PC-3 (cell line): ENCODE measurements at regions not wholly inside any gene's neighbourhood (a gene's known extent, or its start where the extent isn't known, plus 50 kb on each side); places are given as distances from the start of the nearest gene placed in this dataset.

Experiments
- ATAC-seq: fragments of 200-7000 bp; cut with Tn5 transposase; 2 replicates; pipeline ENCODE4 v1.9.1; 2020; ENCODE audit warnings: mild to moderate bottlenecking, moderate library complexity
- BruUV-seq: library from RNA; stranded (reverse); fragments of 400-500 nt; replicated peaks from 2 replicates; lab custom pipeline; 2021; lab: Mats Ljungman, UMichigan
- CTCF ChIA-PET: fragments of 300-600 bp; sonication (Branson Sonifier 250); formaldehyde crosslinking; loops from one replicate; lab custom pipeline; 2022; ENCODE audit warnings: antibody characterized with exemption; lab: Charles Lee
- POLR2A ChIA-PET: fragments of 300-600 bp; sonication (Branson Sonifier 250); formaldehyde crosslinking; loops from one replicate; lab custom pipeline; 2022; ENCODE audit warnings: antibody characterized with exemption; ENCODE audit not compliant: unreplicated experiment; lab: Charles Lee
- DNase-seq: peaks from one replicate; pipeline ENCODE4 v3.0.0-alpha.2; 2015
- H2AFZ ChIP-seq: fragments of 300-600 bp; sonication (generic); 2 replicates; pipeline ENCODE4 v1.6.0; 2016; ENCODE audit warnings: antibody characterized with exemption, low read length
- H3F3A ChIP-seq: fragments of 300-600 bp; sonication (generic); one replicate; pipeline ENCODE4 v1.6.0; 2017; ENCODE audit warnings: antibody characterized with exemption, low read length, control low read depth, mild to moderate bottlenecking; ENCODE audit not compliant: unreplicated experiment
- H3K27ac ChIP-seq: fragments of 300-600 bp; sonication (generic); 2 replicates; pipeline ENCODE4 v1.5.1; 2016; ENCODE audit warnings: mild to moderate bottlenecking, low read length
- H3K27me3 ChIP-seq: fragments of 300-600 bp; sonication (generic); 2 replicates; pipeline ENCODE4 v1.6.1; 2016; ENCODE audit warnings: low read length, mixed read lengths
- H3K36me3 ChIP-seq: fragments of 300-600 bp; sonication (generic); 2 replicates; pipeline ENCODE4 v1.6.1; 2016; ENCODE audit warnings: low read depth, mixed run types, low read length, mixed read lengths
- H3K4me1 ChIP-seq: fragments of 300-600 bp; sonication (generic); 2 replicates; pipeline ENCODE4 v1.5.1; 2016; ENCODE audit warnings: low read length; ENCODE audit not compliant: insufficient read depth
- H3K4me2 ChIP-seq: fragments of 300-600 bp; sonication (generic); 2 replicates; pipeline ENCODE4 v1.6.0; 2016; ENCODE audit warnings: low read length
- H3K4me3 ChIP-seq: fragments of 300-600 bp; sonication (generic); 2 replicates; pipeline ENCODE4 v1.5.1; 2016; ENCODE audit warnings: mild to moderate bottlenecking, low read length, mixed read lengths
- H3K79me2 ChIP-seq: fragments of 300-600 bp; sonication (generic); 2 replicates; pipeline ENCODE4 v1.6.1; 2017; ENCODE audit warnings: low read length, mixed read lengths
- H3K9ac ChIP-seq: fragments of 300-600 bp; sonication (generic); 2 replicates; pipeline ENCODE4 v1.6.0; 2016; ENCODE audit warnings: mild to moderate bottlenecking, low read length
- H3K9me2 ChIP-seq: fragments of 300-600 bp; sonication (generic); replicated peaks from 2 replicates; pipeline ENCODE4 v1.6.1; 2016; ENCODE audit warnings: mixed run types, low read length, mixed read lengths
- H3K9me3 ChIP-seq: fragments of 300-600 bp; sonication (generic); 2 replicates; pipeline ENCODE4 v1.6.1; 2016; ENCODE audit warnings: low read length, mixed read lengths
- H4K20me1 ChIP-seq: fragments of 300-600 bp; sonication (generic); 2 replicates; pipeline ENCODE4 v1.6.1; 2016; ENCODE audit warnings: low read length, mixed read lengths
- EZH2 ChIP-seq: fragments of 300-600 bp; sonication (generic); IDR thresholded peaks from one replicate; pipeline ENCODE4 v1.6.1; 2017; ENCODE audit warnings: antibody characterized with exemption, mild to moderate bottlenecking, low read length; ENCODE audit not compliant: unreplicated experiment
- EZH2phosphoT487 ChIP-seq: fragments of 300-600 bp; sonication (generic); IDR thresholded peaks from 2 replicates; pipeline ENCODE4 v1.6.1; 2018; ENCODE audit warnings: mild to moderate bottlenecking, antibody characterized with exemption, low read length, borderline replicate concordance
- intact Hi-C: fragments of 100-400 bp; cut with micrococcal nuclease; formaldehyde crosslinking; loops from 2 replicates; pipeline ENCODE4 v1.9.0; 2023
- TF ChIP-seq, protein P1 (sequence below): fragments of 300-600 bp; sonication (generic); conservative IDR thresholded peaks from 2 replicates; pipeline ENCODE4 v1.5.1; 2017; ENCODE audit warnings: antibody characterized with exemption, low read depth, mild to moderate bottlenecking, low read length

DNA sequence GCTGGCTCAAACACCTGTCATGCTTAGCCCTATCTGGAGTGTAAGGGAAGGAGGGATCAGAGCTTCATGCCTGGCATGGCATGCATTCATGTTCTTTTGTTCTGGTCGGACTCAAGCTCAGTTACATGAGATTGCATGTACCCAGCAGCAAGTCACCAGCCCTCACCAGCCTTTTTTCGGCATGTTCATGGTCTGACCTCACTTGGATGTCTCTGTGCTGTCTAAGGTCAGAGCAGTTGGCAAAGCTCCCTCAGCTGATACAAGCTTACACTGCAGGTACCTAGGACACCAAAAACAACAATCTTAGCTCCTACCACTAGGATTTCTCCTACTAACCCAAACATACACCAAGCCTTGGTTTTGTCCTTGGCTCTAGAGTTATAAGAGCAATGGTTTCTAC lies 152.6 kb downstream of the BARX2 start:
- ChIA-PET POLR2A (no interaction called here), CTCF (no interaction called here)
- no peaks in the 10 kb centered on the region for H3K79me2 ChIP-seq
- H3K9me3 ChIP-seq: 0 out of 2 replicates have a peak, but pooled peaks cover 1% of the 10 kb centered on the region
- no TSS peak for BruUV-seq
- no peak overlapping the region for H3K9ac ChIP-seq
- DNase-seq: no peak
- no peaks in the 10 kb centered on the region for H3K4me1 ChIP-seq
- TF ChIP-seq, protein P1, sequence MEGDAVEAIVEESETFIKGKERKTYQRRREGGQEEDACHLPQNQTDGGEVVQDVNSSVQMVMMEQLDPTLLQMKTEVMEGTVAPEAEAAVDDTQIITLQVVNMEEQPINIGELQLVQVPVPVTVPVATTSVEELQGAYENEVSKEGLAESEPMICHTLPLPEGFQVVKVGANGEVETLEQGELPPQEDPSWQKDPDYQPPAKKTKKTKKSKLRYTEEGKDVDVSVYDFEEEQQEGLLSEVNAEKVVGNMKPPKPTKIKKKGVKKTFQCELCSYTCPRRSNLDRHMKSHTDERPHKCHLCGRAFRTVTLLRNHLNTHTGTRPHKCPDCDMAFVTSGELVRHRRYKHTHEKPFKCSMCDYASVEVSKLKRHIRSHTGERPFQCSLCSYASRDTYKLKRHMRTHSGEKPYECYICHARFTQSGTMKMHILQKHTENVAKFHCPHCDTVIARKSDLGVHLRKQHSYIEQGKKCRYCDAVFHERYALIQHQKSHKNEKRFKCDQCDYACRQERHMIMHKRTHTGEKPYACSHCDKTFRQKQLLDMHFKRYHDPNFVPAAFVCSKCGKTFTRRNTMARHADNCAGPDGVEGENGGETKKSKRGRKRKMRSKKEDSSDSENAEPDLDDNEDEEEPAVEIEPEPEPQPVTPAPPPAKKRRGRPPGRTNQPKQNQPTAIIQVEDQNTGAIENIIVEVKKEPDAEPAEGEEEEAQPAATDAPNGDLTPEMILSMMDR: no peak
- TF ChIP-seq EZH2phosphoT487 (no peak), EZH2 (no peak)
- H3K27ac ChIP-seq: no peak overlapping the region
- H4K20me1 ChIP-seq: no peaks in the 10 kb centered on the region
- no peaks in the 10 kb centered on the region for H3K36me3 ChIP-seq
- H2AFZ ChIP-seq: no peak overlapping the region
- intact Hi-C loops: no loop called here
- peaks cover 89% of the 10 kb centered on the region for H3K27me3 ChIP-seq
- no peak for ATAC-seq
- H3F3A ChIP-seq: no peaks in the 10 kb centered on the region
- no peak overlapping the region for H3K4me2 ChIP-seq
- H3K9me2 ChIP-seq: no peaks in the 10 kb centered on the region
- no peak overlapping the region for H3K4me3 ChIP-seq

DNA sequence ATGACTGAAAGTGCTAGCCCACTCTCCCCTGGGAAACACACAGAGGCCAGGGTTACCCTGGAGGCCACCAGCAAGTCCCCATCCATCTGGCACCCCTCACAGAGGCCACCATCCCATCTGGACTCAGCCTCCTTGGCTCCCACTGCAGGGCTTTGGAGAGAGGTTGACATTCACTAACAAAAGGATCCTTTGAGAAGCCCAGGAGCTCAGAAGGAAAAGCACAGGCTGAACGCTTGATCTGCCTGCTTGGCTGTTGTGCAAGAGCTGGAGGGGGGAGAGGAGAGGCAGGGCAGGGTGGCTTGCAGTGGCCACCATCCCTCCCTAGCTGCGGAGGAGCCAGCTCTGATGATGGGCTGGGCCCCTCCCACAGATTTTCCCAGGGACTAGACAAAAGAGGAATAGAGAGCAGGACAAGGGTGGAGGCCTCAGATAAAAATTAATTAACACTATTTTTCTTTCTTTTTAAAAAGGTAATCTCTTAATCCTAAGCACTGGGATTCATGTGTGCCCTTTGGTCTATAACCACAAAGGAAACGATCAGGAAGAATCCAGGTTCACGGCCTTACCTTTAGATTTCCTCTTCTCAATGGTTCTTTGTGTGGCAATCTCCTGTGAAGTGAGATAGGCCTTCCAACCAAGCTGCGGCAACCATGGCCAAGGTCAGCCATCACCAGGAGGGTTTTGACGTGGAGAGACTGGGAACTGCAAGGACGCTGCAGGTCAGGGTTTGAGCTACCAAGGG lies 154.7 kb downstream of the BARX2 start:
- no peaks in the 10 kb centered on the region for H4K20me1 ChIP-seq
- no peak overlapping the region for H3K27ac ChIP-seq
- H3K9me2 ChIP-seq: no peaks in the 10 kb centered on the region
- DNase-seq (no peak), ATAC-seq (no peak)
- peaks cover 72% of the 10 kb centered on the region for H3K27me3 ChIP-seq
- TF ChIP-seq, protein P1: no peak
- TF ChIP-seq EZH2phosphoT487 (no peak), EZH2 (no peak)
- no peaks in the 10 kb centered on the region for H3F3A ChIP-seq
- ChIA-PET POLR2A (no interaction called here), CTCF (no interaction called here)
- H3K4me2 ChIP-seq: no peak overlapping the region
- no peak overlapping the region for H3K9ac ChIP-seq
- 0 out of 2 replicates have a peak, but pooled peaks cover under 1% of the 10 kb centered on the region for H3K9me3 ChIP-seq
- no peak overlapping the region for H3K4me3 ChIP-seq
- no peaks in the 10 kb centered on the region for H3K79me2 ChIP-seq
- intact Hi-C loops: no loop called here
- H2AFZ ChIP-seq: no peak overlapping the region
- no peaks in the 10 kb centered on the region for H3K36me3 ChIP-seq
- BruUV-seq: no TSS peak
- H3K4me1 ChIP-seq: no peaks in the 10 kb centered on the region

DNA sequence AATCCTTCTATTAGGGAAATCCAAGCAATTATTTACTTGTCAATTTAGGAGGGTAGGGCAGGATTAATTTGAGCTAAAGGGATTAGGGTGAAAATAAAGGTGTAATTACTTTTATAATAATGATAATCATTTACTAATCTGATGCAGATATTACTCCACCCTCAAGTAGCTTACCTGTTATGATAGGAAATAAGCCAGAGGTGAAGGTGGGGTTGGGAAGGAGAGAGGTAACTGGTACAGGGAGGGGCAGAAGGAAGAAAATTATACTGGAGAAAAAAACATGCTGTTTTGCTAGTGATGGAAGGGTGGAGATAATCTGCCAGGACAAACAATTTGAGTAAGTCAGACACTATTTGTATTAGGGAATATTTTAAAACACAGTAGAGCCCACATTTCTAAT lies 157.7 kb downstream of the BARX2 start:
- CTCF ChIA-PET: no interaction called here
- BruUV-seq: no TSS peak
- POLR2A ChIA-PET: no interaction called here

More for the DNA sequence above, 157.7 kb downstream of the BARX2 start:
- H3K4me3 ChIP-seq: no peak overlapping the region
- no peak overlapping the region for H3K4me2 ChIP-seq
- TF ChIP-seq EZH2phosphoT487: no peak
- no peak for TF ChIP-seq EZH2
- TF ChIP-seq, protein P1: no peak
- no peaks in the 10 kb centered on the region for H3K36me3 ChIP-seq
- no peaks in the 10 kb centered on the region for H4K20me1 ChIP-seq
- ATAC-seq (no peak), DNase-seq (no peak)
- H3K27ac ChIP-seq: no peak overlapping the region
- no peak overlapping the region for H2AFZ ChIP-seq
- intact Hi-C loops: no loop called here
- no peaks in the 10 kb centered on the region for H3K9me2 ChIP-seq
- H3K79me2 ChIP-seq: no peaks in the 10 kb centered on the region
- 0 out of 2 replicates have a peak, but pooled peaks cover 8% of the 10 kb centered on the region for H3K9me3 ChIP-seq
- peaks cover 50% of the 10 kb centered on the region for H3K27me3 ChIP-seq
- H3K4me1 ChIP-seq: no peaks in the 10 kb centered on the region
- no peak overlapping the region for H3K9ac ChIP-seq
- no peaks in the 10 kb centered on the region for H3F3A ChIP-seq
